ENCODE measurements at regions not wholly inside any gene's neighbourhood (a gene's known extent, or its start where the extent isn't known, plus 50 kb on each side); places are given as distances from the start of the nearest gene placed in this dataset.

GRCh38 chr2:88818381-88818780 lies 126.9 kb downstream of the RPIA start:
- TF ChIP-seq CTCF (IDR thresholded peaks at IDR 0.05; ENCODE audit: low read depth, low read length, missing control alignments): no peak
- DNase-seq: no peak
- Histone ChIP-seq H3K36me3 (replicated peaks) (no peaks in the 10 kb centered on the region), H3K27me3 (replicated peaks) (no peaks in the 10 kb centered on the region), H3K27ac (no peak overlapping the region), H3K4me3 (ENCODE audit: low read depth, low read length) (no peak overlapping the region)
- in situ Hi-C loops (cut with HindIII; ENCODE audit: low pct_ligation_motif_present, low sequenced_read_pairs): no loop called here

- H3K27ac ChIP-seq: no peak overlapping the region
- no peaks in the 10 kb centered on the region for H3K27me3 ChIP-seq (replicated peaks)
- no peak overlapping the region for H3K4me3 ChIP-seq (ENCODE audit: low read depth, low read length)
- no peaks in the 10 kb centered on the region for H3K36me3 ChIP-seq (replicated peaks)
- no peak for DNase-seq
- in situ Hi-C loops (cut with HindIII; ENCODE audit: low pct_ligation_motif_present, low sequenced_read_pairs): no loop called here
- no peak for TF ChIP-seq CTCF (IDR thresholded peaks at IDR 0.05; ENCODE audit: low read depth, low read length, missing control alignments)
Observed at GRCh38 chr2:88824951-88825350, 133.5 kb downstream of the RPIA start.

GRCh38 chr2:88826399-88826798 lies 134.9 kb downstream of the RPIA start:
- H3K4me3 ChIP-seq (ENCODE audit: low read depth, low read length): no peak overlapping the region
- no peaks in the 10 kb centered on the region for H3K27me3 ChIP-seq (replicated peaks)
- in situ Hi-C loops (cut with HindIII; ENCODE audit: low pct_ligation_motif_present, low sequenced_read_pairs): no loop called here
- H3K27ac ChIP-seq: no peak overlapping the region
- TF ChIP-seq CTCF (IDR thresholded peaks at IDR 0.05; ENCODE audit: low read depth, low read length, missing control alignments): no peak
- no peak for DNase-seq
- H3K36me3 ChIP-seq (replicated peaks): no peaks in the 10 kb centered on the region

- in situ Hi-C loops (cut with HindIII; ENCODE audit: low pct_ligation_motif_present, low sequenced_read_pairs): no loop called here
- H3K27ac ChIP-seq: no peak overlapping the region
- no peak for TF ChIP-seq CTCF (IDR thresholded peaks at IDR 0.05; ENCODE audit: low read depth, low read length, missing control alignments)
- no peaks in the 10 kb centered on the region for H3K36me3 ChIP-seq (replicated peaks)
- no peaks in the 10 kb centered on the region for H3K27me3 ChIP-seq (replicated peaks)
- H3K4me3 ChIP-seq (ENCODE audit: low read depth, low read length): no peak overlapping the region
- no peak for DNase-seq
Observed at GRCh38 chr2:88827821-88828220, 136.3 kb downstream of the RPIA start.

GRCh38 chr2:88828397-88829137 lies 137.1 kb downstream of the RPIA start:
- DNase-seq: no peak
- no peak overlapping the region for H3K4me3 ChIP-seq (ENCODE audit: low read depth, low read length)
- H3K27me3 ChIP-seq (replicated peaks): no peaks in the 10 kb centered on the region
- no peak overlapping the region for H3K27ac ChIP-seq
- H3K36me3 ChIP-seq (replicated peaks): no peaks in the 10 kb centered on the region
- no peak for TF ChIP-seq CTCF (IDR thresholded peaks at IDR 0.05; ENCODE audit: low read depth, low read length, missing control alignments)
- in situ Hi-C loops (cut with HindIII; ENCODE audit: low pct_ligation_motif_present, low sequenced_read_pairs): no loop called here

All from brain microvascular endothelial cell (primary cell).